ENCODE measurements at regions not wholly inside any gene's neighbourhood (a gene's known extent, or its start where the extent isn't known, plus 50 kb on each side); places are given as distances from the start of the nearest gene placed in this dataset.

- CTCF ChIA-PET, result interaction anchor here (0.7 kb wide), 1 partner anchor 12 kb away, joined by 3 read pairs; no protein-coding TSS in a partner anchor
- Histone ChIP-seq H3K36me3 (replicated peaks in 1 of 2; ENCODE audit: control insufficient read depth in 1 of 2, insufficient read depth in 2 of 2, low read length in 1 of 2) (no peaks in the 10 kb centered on the region), H3K27ac (ENCODE audit: low read depth in 2 of 2, low read length in 1 of 2) (no peak overlapping the region), H2AFZ (ENCODE audit: low read depth) (no peak overlapping the region), H4K20me1 (ENCODE audit: insufficient read depth) (no peaks in the 10 kb centered on the region), H3K9ac (no peak overlapping the region), H3K9me2 (no peaks in the 10 kb centered on the region), H3K4me1 (ENCODE audit: control insufficient read depth in 1 of 2, insufficient read depth in 2 of 2, low read depth in 1 of 2, low read length in 1 of 2) (peaks cover 0 to 9% of the 10 kb centered on the region in 2 experiments; a peak in 2 of 4 replicates), H3K9me3 (no peaks in the 10 kb centered on the region), H3K4me2 (no peak overlapping the region), H3K27me3 (ENCODE audit: insufficient read depth) (no peaks in the 10 kb centered on the region), H3K79me2 (ENCODE audit: insufficient read depth) (no peaks in the 10 kb centered on the region), H3F3A (replicated peaks; ENCODE audit: insufficient read depth) (peaks cover 12% of the 10 kb centered on the region), H3K4me3 (ENCODE audit: low read depth in 2 of 2, low read length in 1 of 2) (no peak overlapping the region)
- WGBS (ENCODE audit: low lambda C conversion rate), result 64% methylated on average over 4 of the region's 4 CpGs
- TF ChIP-seq USF1 (IDR thresholded peaks at IDR 0.05; ENCODE audit: borderline replicate concordance, low read depth) (no peak), USF2 (IDR thresholded peaks at IDR 0.05; ENCODE audit: borderline replicate concordance, low read depth, low read length) (no peak), IRF3 (IDR thresholded peaks at IDR 0.05; ENCODE audit: low read depth, low read length) (no peak), FOXJ3 (CRISPR knock-in tag; IDR thresholded peaks at IDR 0.05) (no peak), EP300 (IDR thresholded peaks at IDR 0.05; ENCODE audit: borderline replicate concordance in 1 of 2, low read depth in 1 of 2, low read length in 1 of 2) (no peak), RFX5 (IDR thresholded peaks at IDR 0.05; ENCODE audit: low read length) (no peak), JUND (IDR thresholded peaks at IDR 0.05) (no peak), ELF1 (IDR thresholded peaks at IDR 0.05) (no peak), GABPA (IDR thresholded peaks at IDR 0.05; ENCODE audit: low read depth) (no peak), TCF12 (IDR thresholded peaks at IDR 0.05) (no peak), TAF1 (IDR thresholded peaks at IDR 0.05; ENCODE audit: borderline replicate concordance, low read depth, low read length) (no peak), NRF1 (IDR thresholded peaks at IDR 0.05; ENCODE audit: low read depth, low read length) (no peak), MEF2A (IDR thresholded peaks at IDR 0.05; ENCODE audit: borderline replicate concordance, low read depth) (no peak), RXRA (IDR thresholded peaks at IDR 0.05; ENCODE audit: borderline replicate concordance, low read depth) (no peak), FOXM1 (IDR thresholded peaks at IDR 0.05; ENCODE audit: low read depth) (no peak), RAD21 (IDR thresholded peaks at IDR 0.05; ENCODE audit: low read length) (no peak)
- TF ChIP-seq, protein P1, sequence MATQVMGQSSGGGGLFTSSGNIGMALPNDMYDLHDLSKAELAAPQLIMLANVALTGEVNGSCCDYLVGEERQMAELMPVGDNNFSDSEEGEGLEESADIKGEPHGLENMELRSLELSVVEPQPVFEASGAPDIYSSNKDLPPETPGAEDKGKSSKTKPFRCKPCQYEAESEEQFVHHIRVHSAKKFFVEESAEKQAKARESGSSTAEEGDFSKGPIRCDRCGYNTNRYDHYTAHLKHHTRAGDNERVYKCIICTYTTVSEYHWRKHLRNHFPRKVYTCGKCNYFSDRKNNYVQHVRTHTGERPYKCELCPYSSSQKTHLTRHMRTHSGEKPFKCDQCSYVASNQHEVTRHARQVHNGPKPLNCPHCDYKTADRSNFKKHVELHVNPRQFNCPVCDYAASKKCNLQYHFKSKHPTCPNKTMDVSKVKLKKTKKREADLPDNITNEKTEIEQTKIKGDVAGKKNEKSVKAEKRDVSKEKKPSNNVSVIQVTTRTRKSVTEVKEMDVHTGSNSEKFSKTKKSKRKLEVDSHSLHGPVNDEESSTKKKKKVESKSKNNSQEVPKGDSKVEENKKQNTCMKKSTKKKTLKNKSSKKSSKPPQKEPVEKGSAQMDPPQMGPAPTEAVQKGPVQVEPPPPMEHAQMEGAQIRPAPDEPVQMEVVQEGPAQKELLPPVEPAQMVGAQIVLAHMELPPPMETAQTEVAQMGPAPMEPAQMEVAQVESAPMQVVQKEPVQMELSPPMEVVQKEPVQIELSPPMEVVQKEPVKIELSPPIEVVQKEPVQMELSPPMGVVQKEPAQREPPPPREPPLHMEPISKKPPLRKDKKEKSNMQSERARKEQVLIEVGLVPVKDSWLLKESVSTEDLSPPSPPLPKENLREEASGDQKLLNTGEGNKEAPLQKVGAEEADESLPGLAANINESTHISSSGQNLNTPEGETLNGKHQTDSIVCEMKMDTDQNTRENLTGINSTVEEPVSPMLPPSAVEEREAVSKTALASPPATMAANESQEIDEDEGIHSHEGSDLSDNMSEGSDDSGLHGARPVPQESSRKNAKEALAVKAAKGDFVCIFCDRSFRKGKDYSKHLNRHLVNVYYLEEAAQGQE (IDR thresholded peaks at IDR 0.05; ENCODE audit: low read depth, low read length), result no peak
- TF ChIP-seq, protein P2, sequence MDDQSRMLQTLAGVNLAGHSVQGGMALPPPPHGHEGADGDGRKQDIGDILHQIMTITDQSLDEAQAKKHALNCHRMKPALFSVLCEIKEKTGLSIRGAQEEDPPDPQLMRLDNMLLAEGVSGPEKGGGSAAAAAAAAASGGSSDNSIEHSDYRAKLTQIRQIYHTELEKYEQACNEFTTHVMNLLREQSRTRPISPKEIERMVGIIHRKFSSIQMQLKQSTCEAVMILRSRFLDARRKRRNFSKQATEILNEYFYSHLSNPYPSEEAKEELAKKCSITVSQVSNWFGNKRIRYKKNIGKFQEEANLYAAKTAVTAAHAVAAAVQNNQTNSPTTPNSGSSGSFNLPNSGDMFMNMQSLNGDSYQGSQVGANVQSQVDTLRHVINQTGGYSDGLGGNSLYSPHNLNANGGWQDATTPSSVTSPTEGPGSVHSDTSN (IDR thresholded peaks at IDR 0.05), result no peak
- TF ChIP-seq, protein P3, sequence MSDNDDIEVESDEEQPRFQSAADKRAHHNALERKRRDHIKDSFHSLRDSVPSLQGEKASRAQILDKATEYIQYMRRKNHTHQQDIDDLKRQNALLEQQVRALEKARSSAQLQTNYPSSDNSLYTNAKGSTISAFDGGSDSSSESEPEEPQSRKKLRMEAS (IDR thresholded peaks at IDR 0.05; ENCODE audit: low read depth), result no peak
- no peak for DNase-seq
- POLR2A ChIA-PET, result no interaction called here
These were observed 119.5 kb downstream of the LIPG start for GRCh38 chr18:49681387-49681786.
